HPDE6-E6E7 (cell line): ENCODE measurements at regions not wholly inside any gene's neighbourhood (a gene's known extent, or its start where the extent isn't known, plus 50 kb on each side); places are given as distances from the start of the nearest gene placed in this dataset.
A peak's percentile ranks its signal among the peaks of the same experiment; 100 is the strongest.

ENCODE experiments used
- DNase-seq: peaks from one replicate; pipeline ENCODE4 v3.0.0; 2011; ENCODE audit warnings: missing footprints; ENCODE audit errors: extremely low spot score

- DNase-seq, result no peak
Measured at GRCh38 chr7:36006636-36007229, 146.3 kb upstream of the EEPD1 start.

DNA sequence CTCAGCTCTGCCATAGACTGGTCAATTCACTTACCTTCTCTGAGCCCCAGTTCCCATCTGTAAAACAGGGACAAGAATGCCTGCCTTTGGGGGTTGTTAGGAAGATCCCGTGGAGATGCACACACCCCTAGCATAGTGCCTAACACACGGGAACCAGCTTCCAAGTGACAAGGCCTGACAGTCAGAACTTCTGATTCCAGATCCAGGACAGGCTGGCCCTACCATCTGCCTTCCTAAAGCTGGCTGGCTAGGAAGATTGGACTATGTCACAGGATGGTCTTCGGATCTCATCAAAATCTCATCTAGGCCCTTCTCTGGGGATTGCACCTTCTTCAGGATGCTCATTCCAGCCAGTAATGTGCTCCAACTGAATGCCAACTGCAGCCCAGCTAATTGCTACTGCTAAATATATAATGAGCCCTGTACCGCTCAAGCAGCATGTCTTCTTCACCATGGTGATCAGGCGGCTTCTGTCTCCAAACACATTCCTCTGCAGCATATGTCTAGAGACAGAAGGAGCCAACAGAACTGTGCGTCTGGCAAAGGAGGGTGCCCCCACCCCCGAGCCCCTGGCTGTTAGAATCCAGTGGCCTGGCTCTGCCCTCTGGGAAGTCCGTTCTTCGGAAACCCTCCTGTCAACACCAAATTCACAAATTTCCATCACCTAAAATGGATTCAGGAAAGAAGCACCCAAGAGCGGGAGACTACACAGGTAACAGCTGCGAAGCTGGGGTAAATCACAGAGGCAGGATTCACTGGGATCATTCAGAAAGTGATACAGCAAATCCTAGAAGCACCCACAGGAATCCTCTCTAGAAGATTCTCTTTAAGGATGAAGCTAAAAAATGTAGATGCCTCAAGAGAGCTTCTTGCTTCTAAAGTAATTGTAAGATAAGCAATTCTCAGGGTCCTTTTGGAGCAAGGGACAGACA, 142.1 kb upstream of the EEPD1 start:
- DNase-seq, result no peak

DNA sequence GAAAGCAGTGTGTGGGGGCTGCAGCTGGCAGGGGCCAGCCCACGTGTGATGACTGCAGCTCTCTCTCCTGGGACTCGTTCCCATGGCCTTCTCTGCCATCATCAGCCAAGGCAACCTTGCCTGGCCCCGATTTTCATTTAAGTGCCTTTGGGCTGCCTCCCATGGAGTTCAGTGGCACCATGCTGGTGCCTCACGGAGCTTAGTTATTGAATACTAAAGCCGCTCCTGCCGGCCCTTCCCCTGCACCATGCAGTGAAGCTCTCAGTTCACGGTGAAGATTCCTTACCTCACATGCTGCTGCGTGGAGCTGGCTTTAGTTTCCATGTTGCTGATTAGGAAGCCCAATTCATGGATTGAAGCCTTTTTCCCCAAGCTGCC, 141.5 kb upstream of the EEPD1 start:
- no peak for DNase-seq

GRCh38 chr7:36013246-36014014, 139.6 kb upstream of the EEPD1 start:
- no peak for DNase-seq

- DNase-seq, result no peak
Measured at GRCh38 chr7:36014961-36015360, 138.1 kb upstream of the EEPD1 start.

DNA sequence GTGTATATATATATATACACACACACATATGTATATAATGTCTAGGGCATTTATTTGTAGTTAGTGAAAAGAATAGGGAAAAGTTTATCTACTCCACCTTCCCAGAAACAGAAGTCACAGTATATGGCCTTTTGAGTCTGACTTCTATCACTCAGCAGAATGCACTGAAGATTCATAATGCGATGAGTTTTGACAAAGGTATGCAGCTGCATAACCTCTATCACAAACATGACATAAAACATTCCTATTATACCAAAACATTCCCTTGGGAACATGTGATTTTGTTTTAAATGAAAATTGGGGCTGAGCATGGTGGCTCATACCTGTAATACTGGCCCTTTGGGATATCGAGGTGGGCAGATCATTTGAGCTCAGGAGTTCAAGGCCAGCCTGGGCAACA, 137.3 kb upstream of the EEPD1 start:
- DNase-seq, result no peak

DNA sequence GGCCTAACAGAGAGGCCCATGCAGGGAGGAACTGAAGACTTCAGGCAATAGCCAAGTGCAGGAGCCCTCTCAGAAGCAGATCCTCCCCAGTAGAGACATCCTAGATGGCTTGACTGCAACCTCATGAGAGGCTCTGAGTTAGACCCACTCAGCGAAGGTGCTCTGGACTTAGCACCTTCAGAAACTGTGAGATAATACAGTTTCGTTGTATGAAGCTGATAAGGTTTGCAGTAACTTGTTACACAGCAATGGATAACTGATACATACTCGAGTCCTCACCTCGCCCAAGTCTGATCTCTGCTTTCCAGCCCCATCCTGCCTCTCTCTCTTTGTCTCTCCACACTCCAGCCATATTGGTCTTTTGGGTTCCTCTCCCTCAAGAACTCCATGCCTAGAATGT, 136.4 kb upstream of the EEPD1 start:
- no peak for DNase-seq

DNA sequence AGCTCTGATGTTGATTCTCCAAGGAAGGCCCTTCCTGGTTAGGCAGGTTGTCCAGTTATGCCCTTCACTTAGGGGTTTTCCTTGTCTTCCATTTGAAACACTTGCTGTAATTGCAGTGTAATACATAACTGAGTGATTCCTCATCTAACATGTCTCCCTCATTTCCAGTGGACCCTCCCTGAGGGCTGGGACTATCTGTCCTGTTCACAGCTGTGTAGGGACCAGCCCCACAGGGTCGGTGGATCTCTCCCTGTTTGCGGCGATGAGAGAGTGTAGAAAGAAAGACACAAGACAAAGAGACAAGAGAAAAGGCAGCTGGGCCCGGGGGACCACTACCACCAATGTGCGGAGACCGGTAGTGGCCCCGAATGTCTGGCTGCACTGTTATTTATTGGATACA, 135.9 kb upstream of the EEPD1 start:
- DNase-seq, result no peak

DNA sequence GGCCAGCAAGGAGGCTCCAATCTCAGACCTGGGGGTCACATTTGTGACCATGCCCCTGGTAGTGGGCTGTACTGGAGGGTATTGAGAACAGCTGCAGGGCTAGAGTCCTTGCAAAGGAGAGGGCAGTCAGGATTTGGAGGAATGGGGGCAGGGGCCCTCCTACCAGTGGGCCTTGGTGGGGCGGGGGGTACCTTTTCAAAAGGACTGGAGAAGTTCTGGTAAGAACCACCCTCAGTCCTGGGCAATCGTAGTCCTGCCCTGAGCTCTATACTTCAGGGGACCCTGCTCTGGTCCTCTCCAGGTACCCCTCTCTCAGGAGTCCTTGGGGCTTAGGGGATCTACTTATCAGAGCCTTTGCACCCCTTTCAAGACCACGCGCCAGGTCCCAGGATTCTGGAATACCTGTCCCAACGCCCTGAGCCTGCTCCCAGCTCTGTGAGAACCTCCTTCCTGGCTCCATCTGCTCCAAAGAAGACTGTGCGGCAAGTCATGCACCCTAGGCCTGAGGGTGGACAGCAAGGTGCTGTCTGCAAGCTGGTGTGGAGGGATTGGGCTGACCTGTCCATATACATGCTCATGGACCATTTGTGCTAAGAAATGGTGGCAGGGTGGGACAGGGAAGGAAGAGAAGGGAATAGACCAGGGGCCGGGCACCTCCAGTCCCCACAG, 134.1 kb upstream of the EEPD1 start:
- no peak for DNase-seq

GRCh38 chr7:36019538-36019937, 133.5 kb upstream of the EEPD1 start:
- no peak for DNase-seq

GRCh38 chr7:36019980-36020379, 133.1 kb upstream of the EEPD1 start:
- no peak for DNase-seq

- DNase-seq, result no peak
Measured at GRCh38 chr7:36021367-36021766, 131.7 kb upstream of the EEPD1 start.

DNA sequence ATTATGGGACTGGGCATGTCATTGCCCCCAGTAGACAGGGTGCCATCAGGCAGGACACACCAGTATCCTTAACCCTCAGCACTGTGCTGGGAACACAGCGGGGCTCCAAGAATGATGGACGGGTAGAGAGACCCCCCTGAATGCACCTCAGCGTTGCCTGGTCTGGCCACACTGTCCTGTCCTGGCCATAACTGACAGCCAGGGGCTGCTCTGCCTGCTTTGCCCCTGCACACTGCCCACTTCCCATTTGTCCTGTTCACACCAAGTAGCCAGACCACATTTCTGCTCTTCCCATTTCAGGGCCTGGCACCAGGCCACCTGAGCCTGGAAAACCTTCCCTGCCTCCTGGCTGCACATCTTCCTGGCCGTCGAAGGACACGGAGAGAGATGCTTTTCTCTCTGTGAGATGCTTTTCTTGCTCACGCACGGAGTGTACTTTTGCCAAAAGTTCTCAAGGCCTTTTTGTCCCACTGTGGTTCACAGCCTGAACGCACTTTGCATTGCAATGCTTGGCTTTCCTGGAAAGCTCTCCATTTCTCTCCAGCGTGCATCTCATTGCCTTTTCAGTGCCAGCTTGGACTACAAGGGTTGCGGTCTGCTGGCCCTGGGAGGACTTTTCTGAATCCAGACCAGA, 131.0 kb upstream of the EEPD1 start:
- DNase-seq, result no peak

DNA sequence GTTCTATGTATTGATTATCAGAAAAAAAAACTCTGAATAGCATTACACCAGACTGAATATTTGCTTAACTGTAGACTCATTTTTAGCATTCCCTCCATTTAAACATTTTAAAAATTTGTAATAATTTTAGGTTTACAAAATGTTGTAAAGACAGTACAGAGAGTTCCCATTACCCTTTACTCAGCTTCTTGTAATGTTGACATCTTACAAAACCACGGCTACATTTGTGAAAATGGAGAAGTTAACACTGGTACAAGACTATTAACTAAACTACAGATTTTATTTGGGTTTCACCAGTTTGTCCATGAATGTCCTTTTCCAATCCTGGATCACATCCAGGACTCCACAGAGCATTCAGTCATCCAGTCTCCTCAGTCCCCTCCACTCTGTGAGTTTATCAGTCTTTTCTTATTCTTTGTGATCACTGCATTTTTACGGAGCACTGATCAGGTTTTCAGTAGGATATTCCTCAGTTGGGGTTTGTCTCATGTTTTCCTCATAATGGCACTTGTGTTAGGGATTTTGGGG, 130.0 kb upstream of the EEPD1 start:
- DNase-seq, result no peak

DNA sequence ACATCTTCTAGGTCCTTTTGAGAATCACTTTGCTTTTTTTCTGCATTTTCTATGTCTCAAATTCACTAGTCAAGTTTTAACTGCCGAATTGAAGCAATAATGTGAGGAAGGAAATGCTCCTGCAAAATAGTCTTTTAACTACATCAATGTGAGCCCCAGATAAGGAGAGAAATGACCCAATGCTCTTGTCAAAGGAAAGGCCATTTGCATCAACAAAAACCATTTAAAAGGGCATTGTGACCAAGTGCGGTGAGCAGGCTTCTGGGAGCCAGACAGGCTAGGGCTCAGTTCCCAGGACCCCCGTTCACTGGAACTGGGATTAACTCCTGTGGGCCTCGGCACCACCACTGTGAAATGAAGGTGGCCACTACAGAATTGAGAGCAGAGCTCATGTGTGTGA, 127.9 kb upstream of the EEPD1 start:
- no peak for DNase-seq

GRCh38 chr7:36029311-36029710, 123.7 kb upstream of the EEPD1 start:
- DNase-seq, result no peak

DNA sequence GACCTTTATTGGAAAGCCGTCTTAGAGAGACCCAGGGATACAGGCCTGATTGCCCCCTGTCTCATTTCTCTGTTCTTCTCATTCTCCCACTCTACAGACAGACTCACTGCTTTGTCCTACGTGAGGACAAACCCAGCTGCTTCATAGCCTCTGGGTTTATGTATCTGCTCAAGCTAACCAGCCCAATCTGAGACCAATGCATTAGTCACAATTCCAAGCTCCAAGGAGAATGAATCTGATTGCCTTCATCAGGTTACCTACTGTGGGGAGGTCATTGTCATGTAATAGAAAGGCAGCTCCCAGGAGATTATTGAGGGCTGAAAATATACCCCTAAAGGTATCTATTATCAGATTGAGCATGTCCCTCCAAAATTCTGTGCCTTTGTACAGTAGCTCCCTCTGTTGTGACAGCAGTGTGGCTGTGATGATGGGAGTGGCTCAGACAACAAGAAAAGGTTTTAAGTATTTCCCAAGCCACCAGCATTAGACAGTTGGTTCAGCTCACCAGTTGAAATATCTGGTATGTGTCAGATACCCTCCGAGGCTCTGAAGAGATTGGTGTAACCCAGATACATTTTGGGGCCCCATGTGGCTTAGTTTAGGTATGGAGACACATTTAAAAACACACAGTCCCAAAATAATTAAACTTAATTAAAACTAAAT, 123.1 kb upstream of the EEPD1 start:
- no peak for DNase-seq

- no peak for DNase-seq
Measured at GRCh38 chr7:36032361-36032818, 120.7 kb upstream of the EEPD1 start.

DNA sequence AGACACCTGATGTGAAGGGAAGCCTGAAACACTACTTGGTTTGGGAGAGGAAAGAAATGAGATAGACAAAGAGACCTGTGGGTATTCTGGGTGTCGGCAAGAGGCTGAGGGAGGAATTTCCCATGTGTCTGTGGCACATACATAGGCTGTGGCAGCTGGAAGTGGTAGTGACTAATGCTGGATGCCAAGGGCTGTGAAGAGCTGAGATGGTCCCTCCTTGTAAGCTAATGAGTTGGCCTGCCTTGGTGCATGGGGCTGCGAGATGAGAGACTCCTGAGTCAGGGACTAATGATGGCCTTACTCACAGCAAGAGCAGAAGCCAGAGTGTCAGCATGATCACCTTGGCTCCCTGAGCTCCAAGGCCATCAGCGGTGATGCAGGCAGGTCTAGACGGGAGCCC, 119.0 kb upstream of the EEPD1 start:
- peak; percentile 17 for DNase-seq

DNA sequence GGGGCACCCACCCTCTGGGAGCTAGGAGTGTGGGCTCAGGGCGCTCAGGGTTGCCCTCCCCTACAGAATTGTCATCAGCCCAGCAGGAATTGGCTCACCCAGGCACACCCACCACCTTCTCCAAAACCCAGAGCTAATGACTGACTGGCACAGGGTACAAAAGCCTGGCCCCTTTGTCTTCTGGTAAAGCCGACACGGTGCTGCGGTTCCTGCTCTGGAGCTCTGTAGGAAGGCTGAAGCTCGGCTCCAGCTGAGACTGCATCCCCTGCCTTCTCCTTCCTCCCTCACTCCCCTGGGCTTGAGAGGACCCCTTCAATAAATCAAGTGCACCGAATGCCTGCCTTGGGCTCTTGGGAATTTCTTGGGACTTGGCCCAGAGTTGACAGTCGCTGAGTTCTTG, 117.9 kb upstream of the EEPD1 start:
- no peak for DNase-seq

DNA sequence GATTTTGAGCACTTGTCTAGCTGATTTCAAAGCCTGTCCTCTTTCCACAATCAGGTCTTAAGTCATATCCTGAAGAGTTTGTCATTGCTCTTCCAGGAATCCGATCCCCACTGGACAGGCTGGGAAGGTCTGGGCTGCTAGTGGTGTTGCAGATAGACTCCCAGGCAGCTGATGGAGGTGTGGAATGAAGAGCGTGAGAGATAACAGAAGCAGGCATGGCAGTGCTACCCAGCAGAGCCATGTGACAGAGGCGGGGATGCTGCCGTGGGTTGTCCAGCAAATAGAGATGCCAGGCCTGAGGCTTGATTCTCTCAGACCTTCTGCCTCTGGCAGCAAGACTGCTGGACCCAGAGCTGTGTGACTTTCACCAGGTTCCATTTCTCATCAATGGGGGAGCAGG, 116.5 kb upstream of the EEPD1 start:
- no peak for DNase-seq
